Activated CD4-positive, alpha-beta T cell treated with anti-CD3 and anti-CD28 coated beads for 48 hours (primary cell): ENCODE measurements at regions not wholly inside any gene's neighbourhood (a gene's known extent, or its start where the extent isn't known, plus 50 kb on each side); places are given as distances from the start of the nearest gene placed in this dataset.
"Not testable (repeated sequence)": the region's sequence is repeated elsewhere in the genome, so short reads cannot be mapped to it uniquely, and the experiment has no call there.

Experiments used
- DNase-seq: peaks from one replicate; pipeline ENCODE4 v3.0.0-alpha.2; 2020

DNA sequence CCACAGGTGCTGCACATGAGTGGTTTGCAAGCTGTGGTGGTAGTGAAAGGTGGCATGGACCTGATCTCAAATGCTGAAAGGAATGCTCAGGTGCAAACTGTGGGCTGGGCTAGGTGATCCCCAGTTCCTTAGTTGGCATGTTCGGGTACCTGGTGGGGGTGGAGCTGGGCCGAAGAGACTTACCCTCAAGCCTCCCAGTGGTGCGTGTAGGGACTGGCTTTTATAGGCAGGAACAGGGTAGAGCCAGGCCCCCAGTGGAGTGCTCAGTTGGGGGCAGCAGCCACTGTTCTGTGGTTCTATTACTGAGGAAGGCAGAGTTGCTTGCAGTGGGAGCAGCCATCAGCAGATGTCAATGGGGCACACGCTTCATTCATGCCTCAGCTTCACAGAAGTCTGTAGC is 399.8 kb downstream of the HTR1B start:
- no peak for DNase-seq

DNA sequence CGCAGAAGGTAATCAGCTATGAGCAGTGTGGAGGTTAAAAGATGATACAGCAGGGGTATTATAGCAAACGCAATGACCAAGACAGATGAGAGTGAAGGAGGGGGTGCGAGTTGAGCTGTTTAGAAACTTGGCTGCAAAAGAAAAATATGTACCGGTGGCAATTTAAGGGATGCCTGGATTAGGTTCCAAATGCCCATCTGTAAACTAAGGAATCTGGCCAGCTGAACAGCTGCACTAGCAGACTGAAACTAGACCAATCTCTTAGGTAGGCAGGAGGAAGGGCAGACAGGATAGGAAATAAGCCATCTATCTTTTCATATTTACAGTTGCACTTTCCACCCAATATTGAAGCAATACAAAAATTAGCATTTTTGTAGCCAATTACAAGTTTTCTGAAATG is 407.6 kb downstream of the HTR1B start:
- DNase-seq, result no peak

DNA sequence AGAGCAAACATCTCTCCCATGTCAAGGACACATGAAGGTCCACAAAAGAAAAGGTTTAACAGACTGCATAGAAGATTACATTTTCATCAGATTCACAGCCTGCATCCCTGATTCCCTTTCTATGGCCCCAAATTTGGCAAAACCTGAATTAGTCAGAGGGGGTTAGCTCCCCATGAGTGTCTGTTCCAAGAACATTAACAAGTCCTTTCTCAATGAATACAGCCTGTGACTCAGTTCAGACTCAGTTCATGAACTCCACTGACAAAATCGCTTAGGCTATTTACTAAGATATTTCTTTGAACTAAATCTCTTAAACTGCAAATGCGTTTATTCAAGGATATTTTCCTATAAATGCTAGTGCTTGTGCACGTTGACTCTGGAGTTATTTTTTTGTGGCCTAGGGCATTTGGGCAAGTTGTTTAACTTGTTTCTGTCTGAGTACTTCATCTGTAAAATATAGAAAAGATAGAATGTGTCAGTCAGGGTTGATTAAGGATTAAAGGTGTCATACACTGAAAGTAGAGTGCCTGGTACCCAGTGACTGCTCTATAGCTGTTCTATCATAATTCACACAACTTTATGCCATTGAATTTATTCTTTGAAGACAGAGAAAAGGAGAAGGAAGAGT is 422.6 kb downstream of the HTR1B start:
- DNase-seq, result no peak

DNA sequence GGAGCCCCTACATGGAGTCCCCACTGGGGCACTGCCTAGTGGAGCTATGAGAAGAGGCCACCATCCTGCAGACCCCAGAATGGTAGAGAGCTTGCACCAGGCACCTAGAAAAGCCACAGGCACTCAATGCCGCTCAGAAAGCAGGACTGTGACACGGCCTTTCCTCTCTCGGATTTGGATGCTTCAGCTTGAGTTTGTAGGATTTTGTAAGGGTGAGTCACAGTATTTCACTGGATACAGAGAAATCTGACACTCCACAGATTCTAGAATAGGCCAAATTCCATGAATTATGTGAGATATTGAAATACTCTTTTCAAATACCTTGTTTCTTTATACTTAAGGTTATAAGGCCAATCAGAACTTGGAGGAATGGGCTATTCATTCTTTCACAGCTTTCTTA is 424.5 kb downstream of the HTR1B start:
- DNase-seq, result no peak

DNA sequence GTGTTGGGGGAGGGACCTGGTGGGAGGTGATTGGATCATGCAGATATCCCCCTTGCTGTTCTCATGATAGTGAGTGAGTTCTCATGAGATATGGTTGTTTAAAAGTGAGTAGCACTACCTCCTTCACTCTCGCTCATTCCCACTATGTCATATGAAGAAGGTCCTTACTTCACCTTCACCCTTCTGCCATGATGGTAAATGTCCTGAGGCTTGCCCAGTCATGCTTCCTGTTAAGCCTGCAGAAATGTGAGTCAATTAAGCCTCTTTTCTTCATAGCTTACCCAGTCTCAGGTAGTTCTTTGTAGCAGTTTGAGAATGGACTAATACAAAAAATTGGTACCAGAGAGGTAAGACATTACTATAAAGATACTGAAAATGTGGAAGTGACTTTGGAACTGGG is 425.9 kb downstream of the HTR1B start:
- DNase-seq, result no peak

GRCh38 chr6:77036400-77036799 is 426.9 kb downstream of the HTR1B start:
- no peak for DNase-seq

- no peak for DNase-seq
Measured at GRCh38 chr6:77034161-77034560, 429.1 kb downstream of the HTR1B start.

GRCh38 chr6:77030929-77031674 is 432.2 kb downstream of the HTR1B start:
- no peak for DNase-seq

GRCh38 chr6:77026341-77026740 is 436.9 kb downstream of the HTR1B start:
- no peak for DNase-seq

- DNase-seq, result no peak
Measured at GRCh38 chr6:77025736-77026223, 437.5 kb downstream of the HTR1B start.

DNA sequence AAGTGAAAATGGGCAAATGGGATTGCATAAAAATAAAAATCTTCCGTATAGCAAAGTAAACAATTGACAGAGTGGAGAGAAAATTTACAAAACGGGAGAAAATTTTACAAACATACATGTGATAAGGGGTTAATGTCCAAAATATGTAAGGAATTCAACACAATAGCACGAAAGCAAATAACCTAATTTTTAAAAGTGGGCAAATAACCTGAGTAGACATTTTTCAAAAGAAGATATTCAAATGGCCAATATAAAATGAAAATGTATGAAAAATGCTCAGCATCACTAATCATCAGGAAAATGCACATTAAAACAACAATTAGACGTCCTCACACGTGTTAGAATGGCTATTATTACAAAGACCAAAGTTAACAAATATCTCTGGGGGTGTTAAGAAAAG is 441.5 kb downstream of the HTR1B start:
- DNase-seq, result no peak

DNA sequence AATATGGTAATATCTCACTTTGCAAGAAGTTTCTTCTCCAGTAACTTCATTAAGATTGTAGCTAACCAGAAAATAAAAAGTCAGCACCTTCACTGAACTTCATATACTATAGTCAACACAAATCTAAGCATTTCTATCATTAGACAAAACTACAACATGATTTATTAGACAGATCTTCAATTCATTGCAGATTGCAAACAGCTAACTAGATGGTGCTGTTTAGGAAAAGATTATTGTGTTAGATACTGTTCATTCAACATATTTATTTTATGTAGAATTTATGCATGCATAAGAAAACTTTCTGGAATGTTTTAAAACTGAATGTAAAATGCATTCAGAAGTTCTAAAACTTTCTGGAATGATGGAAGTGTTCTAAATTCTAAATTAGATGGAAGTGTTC is 442.1 kb downstream of the HTR1B start:
- no peak for DNase-seq

- no peak for DNase-seq
Measured at GRCh38 chr6:77019081-77019480, 444.2 kb downstream of the HTR1B start.

DNA sequence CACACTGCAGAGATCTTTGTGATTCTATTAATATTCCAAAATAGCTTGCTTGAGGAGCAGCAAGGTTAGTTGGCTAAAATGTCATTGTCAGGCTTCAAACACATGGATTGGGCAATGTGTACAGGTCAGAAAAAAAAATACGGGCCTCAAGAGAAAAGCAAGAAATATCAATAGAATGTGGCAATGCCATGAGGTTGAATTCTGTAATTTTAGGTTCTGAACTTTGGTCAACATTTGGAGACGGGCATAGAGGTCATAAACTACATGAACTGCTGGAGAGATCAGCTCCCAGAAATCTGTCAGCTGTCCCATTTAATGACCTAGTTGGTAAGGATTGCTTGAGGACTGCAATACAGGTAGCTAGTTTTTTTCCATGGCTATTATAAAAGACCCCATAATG is 445.8 kb downstream of the HTR1B start:
- DNase-seq, result no peak

- DNase-seq, result no peak
Measured at GRCh38 chr6:77015350-77015749, 447.9 kb downstream of the HTR1B start.

DNA sequence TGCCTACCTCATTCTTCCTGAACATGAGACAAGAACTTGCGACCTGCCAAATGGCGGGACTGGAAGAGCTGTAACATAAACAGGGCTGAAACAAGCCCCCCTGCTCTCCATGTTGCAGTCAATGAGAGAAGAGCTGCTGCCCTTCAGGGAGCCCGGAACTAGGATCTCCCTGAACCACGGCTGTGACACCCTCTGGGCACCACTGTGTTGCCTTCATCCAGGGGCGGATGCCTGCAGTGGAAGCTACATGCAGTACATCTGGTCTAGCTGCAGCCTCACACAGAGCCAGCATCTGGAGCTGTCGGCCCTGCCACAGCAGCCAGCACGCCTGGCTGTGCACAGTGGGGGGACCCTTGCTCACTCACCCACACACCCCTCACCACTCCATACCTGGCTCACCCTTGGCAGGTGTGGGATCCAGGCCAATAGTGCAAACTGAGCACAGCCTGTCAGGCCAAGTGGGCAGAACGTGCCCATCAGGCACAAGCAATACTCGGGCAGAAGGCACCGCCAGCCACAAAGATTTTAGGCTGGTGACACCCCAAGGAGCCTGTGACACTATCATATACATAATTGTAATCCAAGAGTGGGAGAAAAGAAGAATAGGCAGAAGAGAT is 451.3 kb downstream of the HTR1B start:
- no peak for DNase-seq

GRCh38 chr6:77010931-77011542 is 452.3 kb downstream of the HTR1B start:
- DNase-seq, result no peak

DNA sequence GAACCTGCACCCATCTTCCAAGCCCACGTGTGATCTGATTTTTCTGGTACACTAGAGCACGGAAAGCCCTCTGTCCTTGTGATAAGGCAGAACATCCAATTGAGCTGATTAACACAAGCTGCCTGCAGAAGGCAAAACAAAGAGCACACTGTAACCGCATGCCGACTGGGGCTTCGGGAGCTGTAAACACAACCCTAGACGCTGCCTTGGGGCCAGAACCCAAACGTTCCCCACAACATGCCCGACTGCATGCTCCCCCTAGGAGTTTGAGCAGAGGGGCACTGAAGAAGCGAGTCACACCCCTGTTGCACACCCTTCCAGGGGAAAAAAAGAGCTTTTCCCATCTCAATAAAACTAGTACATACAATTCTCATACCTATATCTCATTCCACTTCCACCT is 470.7 kb downstream of the HTR1B start:
- DNase-seq, result no peak

- no peak for DNase-seq
Measured at GRCh38 chr6:76984572-76984971, 478.7 kb downstream of the HTR1B start.

DNA sequence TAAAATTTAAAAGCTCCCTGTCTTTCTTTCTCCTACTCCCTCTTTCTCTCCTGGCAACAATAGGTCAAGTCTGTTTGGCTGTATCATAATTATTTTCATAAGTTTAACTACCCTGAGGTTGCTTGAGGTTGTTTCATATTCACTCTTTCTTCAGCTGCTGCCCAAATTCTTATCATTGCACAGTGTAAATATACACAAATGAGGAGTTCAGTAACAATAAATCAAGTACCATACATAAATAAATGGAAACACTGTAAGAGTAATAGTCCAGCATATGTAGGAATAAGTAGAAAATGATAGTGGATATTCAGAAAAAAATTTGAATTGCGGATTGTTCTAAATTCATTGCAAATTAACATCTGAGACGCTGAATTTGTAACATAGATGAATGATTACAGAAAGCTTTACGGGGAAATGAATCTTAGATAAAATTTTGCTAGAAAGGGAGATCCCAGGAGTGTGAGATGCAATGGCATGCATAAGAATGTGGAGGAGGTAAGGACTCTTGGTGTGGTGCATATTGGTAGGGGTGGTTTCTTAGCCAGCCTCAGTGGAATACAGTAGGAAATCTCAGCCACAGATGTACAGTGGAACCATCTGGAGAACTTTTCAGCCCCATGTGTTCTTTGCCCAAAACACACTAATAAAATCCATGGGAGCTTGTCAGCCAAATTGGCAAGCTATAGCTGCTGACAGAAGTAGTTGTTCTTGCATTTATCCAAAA is 480.7 kb downstream of the HTR1B start:
- no peak for DNase-seq

- no peak for DNase-seq
Measured at GRCh38 chr6:76972474-76972873, 490.8 kb downstream of the HTR1B start.

GRCh38 chr6:76959177-76959576 is 504.1 kb downstream of the HTR1B start:
- DNase-seq, result not testable (repeated sequence)
